HG03442 (cell line): ENCODE measurements at regions not wholly inside any gene's neighbourhood (a gene's known extent, or its start where the extent isn't known, plus 50 kb on each side); places are given as distances from the start of the nearest gene placed in this dataset.

Experiments
- ATAC-seq: cut with Tn5 transposase; IDR thresholded peaks from one replicate; pipeline ENCODE4 v1.9.1; 2021; ENCODE audit warnings: mild to moderate bottlenecking, moderate library complexity; ENCODE audit not compliant: unreplicated experiment

GRCh38 chr9:111985315-111985714 lies 88.7 kb downstream of the UGCG start:
- ATAC-seq = peak; percentile 41

- ATAC-seq = no peak
Measured at GRCh38 chr9:111986035-111986556, 89.5 kb downstream of the UGCG start.
